HEK293 (cell line): ENCODE measurements at regions not wholly inside any gene's neighbourhood (a gene's known extent, or its start where the extent isn't known, plus 50 kb on each side); places are given as distances from the start of the nearest gene placed in this dataset.

ENCODE experiments used
- CTCF ChIA-PET: fragments of 350-600 bp; formaldehyde crosslinking; extraction: SDS; loops from one replicate; lab custom pipeline; 2021; ENCODE audit warnings: antibody characterized with exemption; lab: Yijun Ruan, JAX
- POLR2A ChIA-PET: fragments of 300-600 bp; formaldehyde crosslinking; extraction: SDS; loops from one replicate; lab custom pipeline; 2020; ENCODE audit warnings: antibody characterized with exemption, inconsistent platforms; lab: Yijun Ruan, JAX
- H3K27ac ChIP-seq: fragments of 200-500 bp; sonication (Bioruptor generic); 2 replicates; pipeline ENCODE4 v1.5.1; 2014; ENCODE audit warnings: low read depth, low read length, control low read depth, inconsistent platforms; ENCODE audit errors: extremely low read depth
- H3K36me3 ChIP-seq, 2 experiments: fragments of 200-500 bp in 1 of 2; sonication (Bioruptor generic) in 1 of 2; 1 replicate in 1 of 2; 2 replicates in 1 of 2; pipeline ENCODE4 v1.5.1; 2014 to 2017; ENCODE audit warnings: inconsistent platforms in 2 of 2, low read length in 2 of 2; ENCODE audit not compliant: control insufficient read depth in 2 of 2, insufficient read depth in 1 of 2
- H3K4me1 ChIP-seq: fragments of 200-500 bp; sonication (Bioruptor generic); 2 replicates; pipeline ENCODE4 v1.5.1; 2014; ENCODE audit warnings: mild to moderate bottlenecking, low read length, inconsistent platforms; ENCODE audit not compliant: control insufficient read depth, insufficient read depth
- H3K4me3 ChIP-seq: 2 replicates; pipeline ENCODE4 v1.5.1; 2011; ENCODE audit warnings: low read depth, mild to moderate bottlenecking, control low read depth, low read length, moderate library complexity
- H3K9me3 ChIP-seq: fragments of 200-500 bp; sonication (Bioruptor generic); 2 replicates; pipeline ENCODE4 v1.5.1; 2014; ENCODE audit warnings: low read depth, low read length, inconsistent platforms; ENCODE audit not compliant: control insufficient read depth, insufficient read depth
- GLI4 ChIP-seq: fragments of 450-650 bp; formaldehyde crosslinking; IDR thresholded peaks from 2 replicates; pipeline ENCODE4 v1.5.1; 2016; ENCODE audit warnings: missing biosample characterization, missing genetic modification characterization
- PRDM1 ChIP-seq: fragments of 450-650 bp; formaldehyde crosslinking; IDR thresholded peaks from 2 replicates; pipeline ENCODE4; 2016; ENCODE audit warnings: missing biosample characterization, missing genetic modification characterization
- SCRT1 ChIP-seq: fragments of 450-650 bp; formaldehyde crosslinking; IDR thresholded peaks from 2 replicates; pipeline ENCODE4 v1.5.1; 2016; ENCODE audit warnings: missing biosample characterization, missing genetic modification characterization, borderline replicate concordance
- SP2 ChIP-seq: fragments of 450-650 bp; formaldehyde crosslinking; IDR thresholded peaks from 2 replicates; pipeline ENCODE4 v1.5.1; 2016; ENCODE audit warnings: missing biosample characterization, missing genetic modification characterization
- ZNF324 ChIP-seq: fragments of 450-650 bp; formaldehyde crosslinking; IDR thresholded peaks from 2 replicates; pipeline ENCODE4 v1.5.1; 2016; ENCODE audit warnings: missing biosample characterization, missing genetic modification characterization
- ZNF335 ChIP-seq: fragments of 450-650 bp; formaldehyde crosslinking; conservative IDR thresholded peaks from 2 replicates; pipeline ENCODE4 v1.5.1; 2016; ENCODE audit warnings: missing biosample characterization, missing genetic modification characterization
- ZNF501 ChIP-seq: fragments of 450-650 bp; formaldehyde crosslinking; IDR thresholded peaks from 2 replicates; pipeline ENCODE4 v1.5.1; 2016; ENCODE audit warnings: missing biosample characterization, missing genetic modification characterization
- ZNF510 ChIP-seq: fragments of 450-650 bp; formaldehyde crosslinking; IDR thresholded peaks from 2 replicates; pipeline ENCODE4 v1.5.1; 2018; ENCODE audit warnings: mild to moderate bottlenecking, missing genetic modification characterization, missing biosample characterization; ENCODE audit not compliant: insufficient replicate concordance
- ZNF513 ChIP-seq: fragments of 450-650 bp; IDR thresholded peaks from 2 replicates; pipeline ENCODE4 v1.5.1; 2018; ENCODE audit warnings: missing biosample characterization, missing genetic modification characterization
- ZNF561 ChIP-seq: fragments of 450-650 bp; IDR thresholded peaks from 2 replicates; pipeline ENCODE4 v1.5.1; 2018; ENCODE audit warnings: missing biosample characterization, missing genetic modification characterization, borderline replicate concordance
- ZNF654 ChIP-seq: fragments of 450-650 bp; formaldehyde crosslinking; IDR thresholded peaks from 2 replicates; pipeline ENCODE4 v1.5.1; 2016; ENCODE audit warnings: low read depth, missing biosample characterization, missing genetic modification characterization
- ZNF670 ChIP-seq: fragments of 450-650 bp; formaldehyde crosslinking; IDR thresholded peaks from 2 replicates; pipeline ENCODE4 v1.5.1; 2016; ENCODE audit warnings: missing biosample characterization, missing genetic modification characterization, low read depth
- ZSCAN16 ChIP-seq: fragments of 450-650 bp; formaldehyde crosslinking; IDR thresholded peaks from 2 replicates; pipeline ENCODE4 v1.5.1; 2016; ENCODE audit warnings: missing biosample characterization, missing genetic modification characterization
- TF ChIP-seq, protein P1 (sequence below): fragments of 450-650 bp; formaldehyde crosslinking; IDR thresholded peaks from 2 replicates; pipeline ENCODE4 v1.5.1; 2017; ENCODE audit warnings: missing biosample characterization, missing genetic modification characterization
- TF ChIP-seq, protein P2 (sequence below): fragments of 450-650 bp; formaldehyde crosslinking; IDR thresholded peaks from 2 replicates; pipeline ENCODE4 v1.5.1; 2016; ENCODE audit warnings: missing biosample characterization, missing genetic modification characterization
- TF ChIP-seq, protein P3 (sequence below): fragments of 450-650 bp; formaldehyde crosslinking; conservative IDR thresholded peaks from 2 replicates; pipeline ENCODE4 v1.5.1; 2016; ENCODE audit warnings: low read depth, missing biosample characterization, missing genetic modification characterization

GRCh38 chr1:14067036-14067435 lies 367.0 kb downstream of the PRDM2 start (continued):
- TF ChIP-seq, protein P1, sequence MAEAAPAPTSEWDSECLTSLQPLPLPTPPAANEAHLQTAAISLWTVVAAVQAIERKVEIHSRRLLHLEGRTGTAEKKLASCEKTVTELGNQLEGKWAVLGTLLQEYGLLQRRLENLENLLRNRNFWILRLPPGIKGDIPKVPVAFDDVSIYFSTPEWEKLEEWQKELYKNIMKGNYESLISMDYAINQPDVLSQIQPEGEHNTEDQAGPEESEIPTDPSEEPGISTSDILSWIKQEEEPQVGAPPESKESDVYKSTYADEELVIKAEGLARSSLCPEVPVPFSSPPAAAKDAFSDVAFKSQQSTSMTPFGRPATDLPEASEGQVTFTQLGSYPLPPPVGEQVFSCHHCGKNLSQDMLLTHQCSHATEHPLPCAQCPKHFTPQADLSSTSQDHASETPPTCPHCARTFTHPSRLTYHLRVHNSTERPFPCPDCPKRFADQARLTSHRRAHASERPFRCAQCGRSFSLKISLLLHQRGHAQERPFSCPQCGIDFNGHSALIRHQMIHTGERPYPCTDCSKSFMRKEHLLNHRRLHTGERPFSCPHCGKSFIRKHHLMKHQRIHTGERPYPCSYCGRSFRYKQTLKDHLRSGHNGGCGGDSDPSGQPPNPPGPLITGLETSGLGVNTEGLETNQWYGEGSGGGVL (tag by site-specific recombination) = no peak
- TF ChIP-seq ZNF510 (no peak), ZNF670 (tag by site-specific recombination) (no peak), SCRT1 (tag by site-specific recombination) (no peak)
- TF ChIP-seq, all 188 proteins: peak for 0

GRCh38 chr1:14067711-14068110 lies 367.7 kb downstream of the PRDM2 start:
- no peak for TF ChIP-seq ZSCAN16 (tag by site-specific recombination)
- no peak for TF ChIP-seq ZNF335
- no peak for TF ChIP-seq ZNF654
- no peak for TF ChIP-seq GLI4 (tag by site-specific recombination)
- TF ChIP-seq ZNF324 = no peak
- TF ChIP-seq PRDM1 (tag by site-specific recombination) = no peak
- no peak for TF ChIP-seq ZNF513
- TF ChIP-seq ZNF501 = no peak
- TF ChIP-seq, protein P2, sequence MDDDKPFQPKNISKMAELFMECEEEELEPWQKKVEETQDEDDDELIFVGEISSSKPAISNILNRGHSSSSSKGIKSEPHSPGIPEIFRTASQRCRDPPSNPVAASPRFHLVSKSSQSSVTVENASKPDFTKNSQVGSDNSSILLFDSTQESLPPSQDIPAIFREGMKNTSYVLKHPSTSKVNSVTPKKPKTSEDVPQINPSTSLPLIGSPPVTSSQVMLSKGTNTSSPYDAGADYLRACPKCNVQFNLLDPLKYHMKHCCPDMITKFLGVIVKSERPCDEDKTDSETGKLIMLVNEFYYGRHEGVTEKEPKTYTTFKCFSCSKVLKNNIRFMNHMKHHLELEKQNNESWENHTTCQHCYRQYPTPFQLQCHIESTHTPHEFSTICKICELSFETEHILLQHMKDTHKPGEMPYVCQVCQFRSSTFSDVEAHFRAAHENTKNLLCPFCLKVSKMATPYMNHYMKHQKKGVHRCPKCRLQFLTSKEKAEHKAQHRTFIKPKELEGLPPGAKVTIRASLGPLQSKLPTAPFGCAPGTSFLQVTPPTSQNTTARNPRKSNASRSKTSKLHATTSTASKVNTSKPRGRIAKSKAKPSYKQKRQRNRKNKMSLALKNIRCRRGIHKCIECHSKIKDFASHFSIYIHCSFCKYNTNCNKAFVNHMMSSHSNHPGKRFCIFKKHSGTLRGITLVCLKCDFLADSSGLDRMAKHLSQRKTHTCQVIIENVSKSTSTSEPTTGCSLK (tag by site-specific recombination) = no peak
- TF ChIP-seq, protein P1 (tag by site-specific recombination) = no peak
- TF ChIP-seq, protein P3, sequence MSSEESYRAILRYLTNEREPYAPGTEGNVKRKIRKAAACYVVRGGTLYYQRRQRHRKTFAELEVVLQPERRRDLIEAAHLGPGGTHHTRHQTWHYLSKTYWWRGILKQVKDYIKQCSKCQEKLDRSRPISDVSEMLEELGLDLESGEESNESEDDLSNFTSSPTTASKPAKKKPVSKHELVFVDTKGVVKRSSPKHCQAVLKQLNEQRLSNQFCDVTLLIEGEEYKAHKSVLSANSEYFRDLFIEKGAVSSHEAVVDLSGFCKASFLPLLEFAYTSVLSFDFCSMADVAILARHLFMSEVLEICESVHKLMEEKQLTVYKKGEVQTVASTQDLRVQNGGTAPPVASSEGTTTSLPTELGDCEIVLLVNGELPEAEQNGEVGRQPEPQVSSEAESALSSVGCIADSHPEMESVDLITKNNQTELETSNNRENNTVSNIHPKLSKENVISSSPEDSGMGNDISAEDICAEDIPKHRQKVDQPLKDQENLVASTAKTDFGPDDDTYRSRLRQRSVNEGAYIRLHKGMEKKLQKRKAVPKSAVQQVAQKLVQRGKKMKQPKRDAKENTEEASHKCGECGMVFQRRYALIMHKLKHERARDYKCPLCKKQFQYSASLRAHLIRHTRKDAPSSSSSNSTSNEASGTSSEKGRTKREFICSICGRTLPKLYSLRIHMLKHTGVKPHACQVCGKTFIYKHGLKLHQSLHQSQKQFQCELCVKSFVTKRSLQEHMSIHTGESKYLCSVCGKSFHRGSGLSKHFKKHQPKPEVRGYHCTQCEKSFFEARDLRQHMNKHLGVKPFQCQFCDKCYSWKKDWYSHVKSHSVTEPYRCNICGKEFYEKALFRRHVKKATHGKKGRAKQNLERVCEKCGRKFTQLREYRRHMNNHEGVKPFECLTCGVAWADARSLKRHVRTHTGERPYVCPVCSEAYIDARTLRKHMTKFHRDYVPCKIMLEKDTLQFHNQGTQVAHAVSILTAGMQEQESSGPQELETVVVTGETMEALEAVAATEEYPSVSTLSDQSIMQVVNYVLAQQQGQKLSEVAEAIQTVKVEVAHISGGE = no peak
- TF ChIP-seq ZNF561 (tag by site-specific recombination) = no peak
- no peak for TF ChIP-seq SP2 (tag by site-specific recombination)
- H3K27ac ChIP-seq = no peak overlapping the region
- ChIA-PET POLR2A (no interaction called here), CTCF (no interaction called here)
- H3K4me1 ChIP-seq = no peaks in the 10 kb centered on the region
- H3K36me3 ChIP-seq = no peaks in the 10 kb centered on the region
- H3K9me3 ChIP-seq = no peaks in the 10 kb centered on the region
- no peak overlapping the region for H3K4me3 ChIP-seq
